Endothelial cell of umbilical vein (primary cell): ENCODE measurements at regions not wholly inside any gene's neighbourhood (a gene's known extent, or its start where the extent isn't known, plus 50 kb on each side); places are given as distances from the start of the nearest gene placed in this dataset.

Experiments used
- BruUV-seq: library from RNA; stranded (reverse); fragments of 400-500 nt; replicated peaks from 2 replicates; lab custom pipeline; 2021; lab: Mats Ljungman, UMichigan
- CTCF ChIA-PET: fragments of 300-600, 350-600 bp; sonication (Branson Sonifier 250); formaldehyde crosslinking; loops from one replicate; lab custom pipeline; 2021; ENCODE audit warnings: antibody characterized with exemption, inconsistent platforms; lab: Charles Lee
- POLR2A ChIA-PET: fragments of 300-600, 350-600 bp; sonication (Branson Sonifier 250); formaldehyde crosslinking; loops from one replicate; lab custom pipeline; 2021; ENCODE audit warnings: antibody characterized with exemption, inconsistent platforms; lab: Charles Lee
- DNase-seq: peaks from one replicate; pipeline ENCODE4 v3.0.0-alpha.2; 2011; ENCODE audit warnings: low read depth, low spot score
- FAIRE-seq: peaks from 2 replicates; lab custom pipeline; 2011; peaks lifted over from hg19 to GRCh38; lab: Jason Lieb, UNC
- H2AFZ ChIP-seq: 2 replicates; pipeline ENCODE4 v1.6.0; 2012; ENCODE audit warnings: low read depth, low read length, control low read depth, inconsistent platforms
- H3K27ac ChIP-seq: 2 replicates; pipeline ENCODE4 v1.5.1; 2011; ENCODE audit warnings: low read depth, mild to moderate bottlenecking, control low read depth, low read length, moderate library complexity; ENCODE audit not compliant: insufficient read depth
- H3K27me3 ChIP-seq, 2 experiments: 2 replicates each; pipeline versions ENCODE4 v1.6.0 to v1.6.1; 2011; ENCODE audit warnings: low read length in 2 of 2, mixed read lengths in 1 of 2; ENCODE audit not compliant: control insufficient read depth in 2 of 2, insufficient read depth in 2 of 2
- H3K36me3 ChIP-seq, 2 experiments: 2 replicates in 1 of 2; 3 replicates in 1 of 2; pipeline ENCODE4 v1.5.1; 2011; ENCODE audit warnings: low read length in 2 of 2, mild to moderate bottlenecking in 1 of 2, moderate library complexity in 1 of 2; ENCODE audit not compliant: control insufficient read depth in 2 of 2, insufficient read depth in 2 of 2; ENCODE audit errors: extremely low read depth in 1 of 2
- H3K4me1 ChIP-seq: 3 replicates; pipeline ENCODE4 v1.5.1; 2011; ENCODE audit warnings: mild to moderate bottlenecking, low read length; ENCODE audit not compliant: control insufficient read depth, insufficient read depth; ENCODE audit errors: extremely low read depth
- H3K4me2 ChIP-seq: 2 replicates; pipeline ENCODE4 v1.6.1; 2011; ENCODE audit warnings: low read length, control low read depth, mixed read lengths; ENCODE audit not compliant: insufficient read depth
- H3K4me3 ChIP-seq, 3 experiments: fragments of 200-600 bp in 1 of 3; sonication (generic), shearing (Covaris generic) in 1 of 3; replicated peaks in 1 of 3; 2 replicates each; pipeline ENCODE4 v1.5.1; 2011 to 2016; ENCODE audit warnings: control low read depth in 3 of 3, low read length in 3 of 3, mild to moderate bottlenecking in 2 of 3, inconsistent platforms in 1 of 3, low read depth in 1 of 3, moderate library complexity in 1 of 3; ENCODE audit not compliant: insufficient read depth in 1 of 3
- H3K79me2 ChIP-seq: 2 replicates; pipeline ENCODE4 v1.6.0; 2012; ENCODE audit warnings: low read length, inconsistent platforms; ENCODE audit not compliant: control insufficient read depth, insufficient read depth
- H3K9ac ChIP-seq: replicated peaks from 2 replicates; pipeline ENCODE3; 2011; ENCODE audit warnings: low read length, control low read depth; ENCODE audit not compliant: insufficient read depth; ENCODE audit errors: extremely low read depth
- H3K9me1 ChIP-seq: replicated peaks from 3 replicates; pipeline ENCODE4 v1.6.0; 2011; ENCODE audit warnings: mild to moderate bottlenecking, low read length; ENCODE audit not compliant: control insufficient read depth, insufficient read depth; ENCODE audit errors: extremely low read depth
- H3K9me3 ChIP-seq: replicated peaks from 2 replicates; pipeline ENCODE4 v1.5.1; 2012; ENCODE audit warnings: low read length, inconsistent platforms; ENCODE audit not compliant: control insufficient read depth, insufficient read depth
- H4K20me1 ChIP-seq: replicated peaks from 2 replicates; pipeline ENCODE3; 2011; ENCODE audit warnings: mild to moderate bottlenecking, low read length; ENCODE audit not compliant: control insufficient read depth, insufficient read depth; ENCODE audit errors: extremely low read depth
- EZH2 ChIP-seq: IDR thresholded peaks from 2 replicates; pipeline ENCODE4 v1.6.1; 2012; ENCODE audit warnings: borderline replicate concordance, low read depth, mild to moderate bottlenecking, moderate library complexity, low read length, inconsistent platforms; ENCODE audit not compliant: severe bottlenecking
- FOS ChIP-seq: IDR thresholded peaks from 2 replicates; pipeline ENCODE4 v1.6.1; 2011; ENCODE audit warnings: mild to moderate bottlenecking, low read length, moderate library complexity, borderline replicate concordance; ENCODE audit not compliant: insufficient read depth
- GATA2 ChIP-seq: IDR thresholded peaks from 2 replicates; pipeline ENCODE4 v1.7.0; 2011; ENCODE audit warnings: low read depth, mild to moderate bottlenecking, moderate library complexity, mixed read lengths, low read length; ENCODE audit not compliant: insufficient read length, insufficient read depth
- JUN ChIP-seq: IDR thresholded peaks from 2 replicates; pipeline ENCODE4 v1.6.1; 2011; ENCODE audit warnings: borderline replicate concordance, low read depth; ENCODE audit not compliant: insufficient read length, insufficient read depth
- MYC ChIP-seq: IDR thresholded peaks from one replicate; pipeline ENCODE4 v1.6.1; 2011; ENCODE audit warnings: mild to moderate bottlenecking, low read depth, low read length
- POLR2A ChIP-seq: IDR thresholded peaks from 2 replicates; pipeline ENCODE4 v1.6.1; 2012; ENCODE audit warnings: low read depth, mild to moderate bottlenecking, control low read depth, low read length
- dilution Hi-C: fragments of 300-500 bp; cut with MboI; formaldehyde crosslinking; loops from one replicate; pipeline ENCODE4 v1.15.0; 2019; ENCODE audit warnings: low sequenced_read_pairs; ENCODE audit not compliant: extremely low pct_ligation_motif_present
- intact Hi-C: fragments of 100-400 bp; cut with micrococcal nuclease; formaldehyde crosslinking; loops from one replicate; pipeline ENCODE4 v1.10.0; 2022
- TF ChIP-seq, protein P1 (sequence below): IDR thresholded peaks from 2 replicates; pipeline ENCODE4 v1.6.1; 2011; ENCODE audit not compliant: insufficient read depth, insufficient read length
- TF ChIP-seq, protein P2 (sequence below), 2 donors: IDR thresholded peaks; 1 replicate in 1 of 2; 2 replicates in 1 of 2; pipeline ENCODE4 v1.5.1; 2011; ENCODE audit warnings: low read length in 2 of 2, mild to moderate bottlenecking in 2 of 2, moderate library complexity in 2 of 2, control low read depth in 1 of 2, inconsistent platforms in 1 of 2, low read depth in 1 of 2; ENCODE audit not compliant: insufficient read depth in 1 of 2; ENCODE audit errors: extremely low read depth in 1 of 2

DNA sequence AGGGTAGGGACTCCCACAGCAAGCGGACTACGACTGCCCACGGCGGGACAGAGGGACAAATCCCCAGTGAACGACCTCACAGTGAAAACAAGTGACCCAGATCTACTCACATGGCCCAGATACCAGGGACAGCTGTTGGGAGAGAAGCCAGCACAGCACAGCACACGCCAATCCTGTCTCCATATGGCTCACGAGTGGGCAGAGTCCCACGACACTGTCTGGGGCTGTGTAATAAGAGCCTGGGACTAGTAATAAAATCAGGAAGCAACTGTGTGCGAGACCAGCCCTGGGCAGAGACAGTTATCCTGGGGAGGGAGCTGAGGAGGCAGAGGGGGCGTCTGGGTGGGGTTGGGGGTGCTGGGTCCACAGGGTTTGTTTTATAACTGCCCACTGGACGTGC is 385.0 kb downstream of the CTTN start:
- no peaks in the 10 kb centered on the region for H3K9me3 ChIP-seq

More for the DNA sequence above, 385.0 kb downstream of the CTTN start:
- no TSS peak for BruUV-seq
- H3K4me2 ChIP-seq = no peak overlapping the region
- POLR2A ChIA-PET = no interaction called here
- dilution Hi-C loops (no loop called here), intact Hi-C loops (no loop called here)
- H4K20me1 ChIP-seq = no peaks in the 10 kb centered on the region
- H3K79me2 ChIP-seq = no peaks in the 10 kb centered on the region
- no peaks in the 10 kb centered on the region for H3K9me1 ChIP-seq
- no peak overlapping the region for H3K27ac ChIP-seq
- no peak overlapping the region for H3K4me3 ChIP-seq
- no peaks in the 10 kb centered on the region for H3K36me3 ChIP-seq
- TF ChIP-seq JUN = no peak
- no peak for TF ChIP-seq POLR2A
- no peak for TF ChIP-seq GATA2
- no peak for TF ChIP-seq MYC
- TF ChIP-seq, protein P1, sequence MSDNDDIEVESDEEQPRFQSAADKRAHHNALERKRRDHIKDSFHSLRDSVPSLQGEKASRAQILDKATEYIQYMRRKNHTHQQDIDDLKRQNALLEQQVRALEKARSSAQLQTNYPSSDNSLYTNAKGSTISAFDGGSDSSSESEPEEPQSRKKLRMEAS = no peak
- no peak for TF ChIP-seq FOS
- TF ChIP-seq EZH2 = no peak
- TF ChIP-seq, protein P2, sequence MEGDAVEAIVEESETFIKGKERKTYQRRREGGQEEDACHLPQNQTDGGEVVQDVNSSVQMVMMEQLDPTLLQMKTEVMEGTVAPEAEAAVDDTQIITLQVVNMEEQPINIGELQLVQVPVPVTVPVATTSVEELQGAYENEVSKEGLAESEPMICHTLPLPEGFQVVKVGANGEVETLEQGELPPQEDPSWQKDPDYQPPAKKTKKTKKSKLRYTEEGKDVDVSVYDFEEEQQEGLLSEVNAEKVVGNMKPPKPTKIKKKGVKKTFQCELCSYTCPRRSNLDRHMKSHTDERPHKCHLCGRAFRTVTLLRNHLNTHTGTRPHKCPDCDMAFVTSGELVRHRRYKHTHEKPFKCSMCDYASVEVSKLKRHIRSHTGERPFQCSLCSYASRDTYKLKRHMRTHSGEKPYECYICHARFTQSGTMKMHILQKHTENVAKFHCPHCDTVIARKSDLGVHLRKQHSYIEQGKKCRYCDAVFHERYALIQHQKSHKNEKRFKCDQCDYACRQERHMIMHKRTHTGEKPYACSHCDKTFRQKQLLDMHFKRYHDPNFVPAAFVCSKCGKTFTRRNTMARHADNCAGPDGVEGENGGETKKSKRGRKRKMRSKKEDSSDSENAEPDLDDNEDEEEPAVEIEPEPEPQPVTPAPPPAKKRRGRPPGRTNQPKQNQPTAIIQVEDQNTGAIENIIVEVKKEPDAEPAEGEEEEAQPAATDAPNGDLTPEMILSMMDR (IDR thresholded peaks at IDR 0.05; ENCODE audit: extremely low read depth in 1 of 2, insufficient read depth in 1 of 2, low read depth in 1 of 2, low read length in 2 of 2) = no peak
- peaks cover 6% of the 10 kb centered on the region for H3K4me1 ChIP-seq
- no peak overlapping the region for H3K9ac ChIP-seq
- H3K27me3 ChIP-seq = no peaks in the 10 kb centered on the region
- DNase-seq (no peak), FAIRE-seq (no peak)
- no peak overlapping the region for H2AFZ ChIP-seq
- CTCF ChIA-PET = no interaction called here
